WTC11 (cell line): ENCODE measurements at regions not wholly inside any gene's neighbourhood (a gene's known extent, or its start where the extent isn't known, plus 50 kb on each side); places are given as distances from the start of the nearest gene placed in this dataset.

ENCODE experiments used
- JUN ChIP-seq: sonication (generic); formaldehyde crosslinking; IDR thresholded peaks from 2 replicates; pipeline ENCODE4 v1.8.0; 2023; ENCODE audit warnings: mild to moderate bottlenecking, missing genetic modification reagents
- KAT7 ChIP-seq: sonication (generic); formaldehyde crosslinking; IDR thresholded peaks from 2 replicates; pipeline ENCODE4 v1.8.1; 2023; ENCODE audit warnings: missing genetic modification reagents, mild to moderate bottlenecking, borderline replicate concordance
- NFYB ChIP-seq: sonication (generic); formaldehyde crosslinking; conservative IDR thresholded peaks from 2 replicates; pipeline ENCODE4 v1.8.0; 2022; ENCODE audit warnings: low read depth, missing genetic modification reagents
- SP1 ChIP-seq: sonication (generic); formaldehyde crosslinking; conservative IDR thresholded peaks from 2 replicates; pipeline ENCODE4 v1.8.1; 2022; ENCODE audit warnings: missing genetic modification reagents
- TEAD4 ChIP-seq: sonication (generic); formaldehyde crosslinking; IDR thresholded peaks from 2 replicates; pipeline ENCODE4 v1.8.0; 2022; ENCODE audit warnings: mild to moderate bottlenecking, missing genetic modification reagents
- ZNF423 ChIP-seq: fragments of 250-450 bp; sonication (Bioruptor Pico); IDR thresholded peaks from 2 replicates; pipeline ENCODE4 v2.1.2; 2022; ENCODE audit warnings: mild to moderate bottlenecking, moderate library complexity
- TF ChIP-seq, protein P1 (sequence below): sonication (generic); formaldehyde crosslinking; IDR thresholded peaks from 2 replicates; pipeline ENCODE4 v1.8.0; 2022; ENCODE audit warnings: mild to moderate bottlenecking, missing genetic modification reagents
- TF ChIP-seq, protein P2 (sequence below): fragments of 200-600 bp; IDR thresholded peaks from 2 replicates; pipeline ENCODE4 v1.8.0; 2022; ENCODE audit warnings: antibody characterized with exemption
- TF ChIP-seq, protein P3 (sequence below): fragments of 250-450 bp; sonication (Bioruptor Pico); IDR thresholded peaks from 2 replicates; pipeline ENCODE4 v1.9.0; 2021; ENCODE audit warnings: moderate library complexity, mild to moderate bottlenecking, inconsistent platforms, borderline replicate concordance

DNA sequence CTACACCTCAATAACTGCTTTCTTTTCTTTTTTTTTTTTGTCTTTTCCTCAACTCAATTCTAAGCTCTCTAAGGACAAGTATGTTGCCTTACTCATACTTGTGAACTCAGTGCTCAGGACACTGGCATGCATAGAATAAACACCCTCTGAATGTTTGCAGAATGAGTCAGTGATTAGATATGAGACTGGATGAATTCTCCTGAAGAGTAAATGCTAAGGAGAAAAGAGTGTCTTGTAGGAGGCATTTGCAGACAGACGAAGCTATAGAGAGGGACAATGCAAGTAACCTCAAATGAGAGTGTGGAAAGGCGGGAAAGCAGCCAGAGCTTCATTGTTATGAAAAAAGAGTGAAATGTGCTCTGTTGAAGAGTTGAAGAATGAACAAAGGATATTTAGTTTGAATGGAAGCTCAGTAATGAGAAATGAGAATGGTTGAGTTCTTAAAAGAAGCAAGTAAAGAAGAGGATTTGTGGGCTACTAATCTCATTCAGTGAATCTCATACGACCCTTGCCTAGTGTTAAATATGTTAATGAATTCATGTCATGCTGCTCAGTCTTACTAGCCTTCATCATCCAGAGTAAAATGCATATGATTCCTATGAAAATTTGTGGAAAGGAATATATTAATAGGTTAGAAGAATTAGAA, 166.1 kb upstream of the DPYD start:
- TF ChIP-seq, protein P1, sequence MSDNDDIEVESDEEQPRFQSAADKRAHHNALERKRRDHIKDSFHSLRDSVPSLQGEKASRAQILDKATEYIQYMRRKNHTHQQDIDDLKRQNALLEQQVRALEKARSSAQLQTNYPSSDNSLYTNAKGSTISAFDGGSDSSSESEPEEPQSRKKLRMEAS, result no peak
- TF ChIP-seq, protein P2, sequence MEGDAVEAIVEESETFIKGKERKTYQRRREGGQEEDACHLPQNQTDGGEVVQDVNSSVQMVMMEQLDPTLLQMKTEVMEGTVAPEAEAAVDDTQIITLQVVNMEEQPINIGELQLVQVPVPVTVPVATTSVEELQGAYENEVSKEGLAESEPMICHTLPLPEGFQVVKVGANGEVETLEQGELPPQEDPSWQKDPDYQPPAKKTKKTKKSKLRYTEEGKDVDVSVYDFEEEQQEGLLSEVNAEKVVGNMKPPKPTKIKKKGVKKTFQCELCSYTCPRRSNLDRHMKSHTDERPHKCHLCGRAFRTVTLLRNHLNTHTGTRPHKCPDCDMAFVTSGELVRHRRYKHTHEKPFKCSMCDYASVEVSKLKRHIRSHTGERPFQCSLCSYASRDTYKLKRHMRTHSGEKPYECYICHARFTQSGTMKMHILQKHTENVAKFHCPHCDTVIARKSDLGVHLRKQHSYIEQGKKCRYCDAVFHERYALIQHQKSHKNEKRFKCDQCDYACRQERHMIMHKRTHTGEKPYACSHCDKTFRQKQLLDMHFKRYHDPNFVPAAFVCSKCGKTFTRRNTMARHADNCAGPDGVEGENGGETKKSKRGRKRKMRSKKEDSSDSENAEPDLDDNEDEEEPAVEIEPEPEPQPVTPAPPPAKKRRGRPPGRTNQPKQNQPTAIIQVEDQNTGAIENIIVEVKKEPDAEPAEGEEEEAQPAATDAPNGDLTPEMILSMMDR, result no peak
- TF ChIP-seq SP1 (CRISPR knock-in tag), result no peak
- TF ChIP-seq NFYB, result no peak
- no peak for TF ChIP-seq ZNF423 (CRISPR knock-in tag)
- TF ChIP-seq, protein P3, sequence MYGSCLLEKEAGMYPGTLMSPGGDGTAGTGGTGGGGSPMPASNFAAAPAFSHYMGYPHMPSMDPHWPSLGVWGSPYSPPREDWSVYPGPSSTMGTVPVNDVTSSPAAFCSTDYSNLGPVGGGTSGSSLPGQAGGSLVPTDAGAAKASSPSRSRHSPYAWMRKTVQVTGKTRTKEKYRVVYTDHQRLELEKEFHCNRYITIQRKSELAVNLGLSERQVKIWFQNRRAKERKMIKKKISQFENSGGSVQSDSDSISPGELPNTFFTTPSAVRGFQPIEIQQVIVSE (CRISPR knock-in tag), result no peak
- no peak for TF ChIP-seq KAT7 (CRISPR knock-in tag)
- no peak for TF ChIP-seq JUN (CRISPR knock-in tag)
- TF ChIP-seq TEAD4 (CRISPR knock-in tag), result no peak
